ENCODE measurements at regions not wholly inside any gene's neighbourhood (a gene's known extent, or its start where the extent isn't known, plus 50 kb on each side); places are given as distances from the start of the nearest gene placed in this dataset.

- DNase-seq = no peak
- no peaks in the 10 kb centered on the region for H3K36me3 ChIP-seq (replicated peaks; ENCODE audit: insufficient read depth, low read length)
- H3K4me3 ChIP-seq (ENCODE audit: low read length) = peak overlapping the region; percentile 63
- H3F3A ChIP-seq (ENCODE audit: insufficient read depth, low read length) = no peaks in the 10 kb centered on the region; the same call in 1 of the 2 replicates
- H3K4me2 ChIP-seq (ENCODE audit: low read depth, low read length) = peak overlapping the region; percentile 77; the same call in 1 of the 2 replicates
- no peak overlapping the region for H3K9ac ChIP-seq (ENCODE audit: low read length)
- no peaks in the 10 kb centered on the region for H3K9me2 ChIP-seq (replicated peaks; ENCODE audit: insufficient read depth, low read length)
- peaks cover 6% of the 10 kb centered on the region; the same call in 1 of the 2 replicates for H3K27me3 ChIP-seq (replicated peaks; ENCODE audit: insufficient read depth, low read length)
- H3K9me3 ChIP-seq (replicated peaks; ENCODE audit: insufficient read depth, low read length) = no peaks in the 10 kb centered on the region
- no peak overlapping the region for H2AFZ ChIP-seq (ENCODE audit: low read length)
- H4K20me1 ChIP-seq (ENCODE audit: insufficient read depth, low read length) = no peaks in the 10 kb centered on the region
- TF ChIP-seq EZH2 (optimal IDR thresholded peaks at IDR 0.05; ENCODE audit: low read depth, low read length) = no peak
- TF ChIP-seq EZH2phosphoT487 (IDR thresholded peaks at IDR 0.05; ENCODE audit: low read length) = no peak
- no peak overlapping the region for H3K27ac ChIP-seq (ENCODE audit: low read length)
- no peaks in the 10 kb centered on the region for H3K4me1 ChIP-seq (ENCODE audit: low read length)
- no peaks in the 10 kb centered on the region for H3K79me2 ChIP-seq (ENCODE audit: low read length)
These were observed 65.1 kb upstream of the CCDC160 start for GRCh38 chrX:134171661-134172587.

- Histone ChIP-seq H2AFZ (ENCODE audit: low read length) (peak overlapping the region; percentile 51; the same call in 1 of the 2 replicates), H3K9ac (ENCODE audit: low read length) (no peak overlapping the region), H3K27ac (ENCODE audit: low read length) (no peak overlapping the region)
These were observed 64.3 kb upstream of the CCDC160 start for GRCh38 chrX:134172588-134173259.

GRCh38 chrX:134173541-134174272 is 63.3 kb upstream of the CCDC160 start:
- Histone ChIP-seq H3K27me3 (replicated peaks; ENCODE audit: insufficient read depth, low read length) (peaks cover 6% of the 10 kb centered on the region; the same call in 1 of the 2 replicates), H3K27ac (ENCODE audit: low read length) (no peak overlapping the region), H3K4me2 (ENCODE audit: low read depth, low read length) (no peak overlapping the region), H3K79me2 (ENCODE audit: low read length) (no peaks in the 10 kb centered on the region), H3K36me3 (replicated peaks; ENCODE audit: insufficient read depth, low read length) (no peaks in the 10 kb centered on the region), H3K9me3 (replicated peaks; ENCODE audit: insufficient read depth, low read length) (no peaks in the 10 kb centered on the region), H3K9me2 (replicated peaks; ENCODE audit: insufficient read depth, low read length) (no peaks in the 10 kb centered on the region), H3K4me3 (ENCODE audit: low read length) (no peak overlapping the region), H3K9ac (ENCODE audit: low read length) (no peak overlapping the region), H3K4me1 (ENCODE audit: low read length) (no peaks in the 10 kb centered on the region), H4K20me1 (ENCODE audit: insufficient read depth, low read length) (no peaks in the 10 kb centered on the region), H2AFZ (ENCODE audit: low read length) (no peak overlapping the region), H3F3A (ENCODE audit: insufficient read depth, low read length) (no peaks in the 10 kb centered on the region; the same call in 1 of the 2 replicates)
- no peak for TF ChIP-seq EZH2phosphoT487 (IDR thresholded peaks at IDR 0.05; ENCODE audit: low read length)
- TF ChIP-seq CTCF (IDR thresholded peaks at IDR 0.05; ENCODE audit: low read length) = no peak
- TF ChIP-seq EZH2 (optimal IDR thresholded peaks at IDR 0.05; ENCODE audit: low read depth, low read length) = no peak
- no peak for DNase-seq

More at GRCh38 chrX:134172588-134173259, 64.3 kb upstream of the CCDC160 start:
- Histone ChIP-seq H3K36me3 (replicated peaks; ENCODE audit: insufficient read depth, low read length) (no peaks in the 10 kb centered on the region), H3F3A (ENCODE audit: insufficient read depth, low read length) (no peaks in the 10 kb centered on the region; the same call in 1 of the 2 replicates), H3K4me1 (ENCODE audit: low read length) (no peaks in the 10 kb centered on the region), H3K9me2 (replicated peaks; ENCODE audit: insufficient read depth, low read length) (no peaks in the 10 kb centered on the region), H4K20me1 (ENCODE audit: insufficient read depth, low read length) (no peaks in the 10 kb centered on the region), H3K4me2 (ENCODE audit: low read depth, low read length) (peak overlapping the region; percentile 77), H3K79me2 (ENCODE audit: low read length) (no peaks in the 10 kb centered on the region), H3K27me3 (replicated peaks; ENCODE audit: insufficient read depth, low read length) (peaks cover 6% of the 10 kb centered on the region; the same call in 1 of the 2 replicates), H3K4me3 (ENCODE audit: low read length) (peak overlapping the region; percentile 63), H3K9me3 (replicated peaks; ENCODE audit: insufficient read depth, low read length) (no peaks in the 10 kb centered on the region)
- TF ChIP-seq EZH2phosphoT487 (IDR thresholded peaks at IDR 0.05; ENCODE audit: low read length) (no peak), EZH2 (optimal IDR thresholded peaks at IDR 0.05; ENCODE audit: low read depth, low read length) (no peak), CTCF (IDR thresholded peaks at IDR 0.05; ENCODE audit: low read length) (no peak)
- peak; percentile 20 for DNase-seq

All from MM.1S (cell line).